Cerebellar cortex (tissue), 1 donor: ENCODE measurements at regions not wholly inside any gene's neighbourhood (a gene's known extent, or its start where the extent isn't known, plus 50 kb on each side); places are given as distances from the start of the nearest gene placed in this dataset.
"Not testable (repeated sequence)": the region's sequence is repeated elsewhere in the genome, so short reads cannot be mapped to it uniquely, and the experiment has no call there.

Experiments
- DNase-seq: peaks from one replicate; pipeline ENCODE4 v3.0.0-alpha.2; 2015; ENCODE audit warnings: low spot score

DNA sequence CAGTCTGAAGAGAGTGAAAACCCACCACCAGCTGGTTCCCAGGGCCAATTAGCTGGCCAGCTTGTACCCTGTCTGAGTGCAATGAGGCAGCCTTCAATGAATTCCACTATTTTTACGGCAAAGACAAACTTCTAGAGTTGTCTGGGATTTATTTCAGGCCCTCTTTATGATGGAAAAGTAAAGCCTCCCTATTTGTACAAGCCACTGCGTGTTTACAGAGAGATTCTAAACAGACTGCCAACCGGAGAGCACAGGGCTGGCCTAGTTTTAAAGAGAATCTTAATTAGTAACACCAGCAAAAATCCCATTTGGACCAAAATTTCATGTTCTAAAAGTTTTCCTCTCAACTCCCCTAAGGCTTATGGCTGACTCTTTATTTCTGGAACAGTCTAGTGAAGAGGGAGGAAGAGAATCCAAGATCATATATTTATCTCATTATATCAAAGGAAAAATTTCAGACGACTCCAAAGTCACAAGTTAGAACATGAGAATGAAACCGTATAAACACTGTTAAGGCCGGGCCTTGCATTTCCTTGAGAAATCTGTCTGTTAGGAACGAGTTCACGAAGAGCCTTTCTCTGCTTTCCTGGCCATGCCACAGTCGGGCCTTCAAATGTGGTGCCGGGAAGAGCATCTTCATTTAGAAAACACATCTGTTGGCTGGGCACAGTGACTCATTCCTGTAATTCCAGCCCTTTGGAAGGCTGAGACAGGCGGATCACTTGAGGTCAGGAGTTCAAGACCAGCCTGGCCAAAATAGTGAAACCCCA is 724.6 kb upstream of the NRP1 start:
- no peak for DNase-seq

DNA sequence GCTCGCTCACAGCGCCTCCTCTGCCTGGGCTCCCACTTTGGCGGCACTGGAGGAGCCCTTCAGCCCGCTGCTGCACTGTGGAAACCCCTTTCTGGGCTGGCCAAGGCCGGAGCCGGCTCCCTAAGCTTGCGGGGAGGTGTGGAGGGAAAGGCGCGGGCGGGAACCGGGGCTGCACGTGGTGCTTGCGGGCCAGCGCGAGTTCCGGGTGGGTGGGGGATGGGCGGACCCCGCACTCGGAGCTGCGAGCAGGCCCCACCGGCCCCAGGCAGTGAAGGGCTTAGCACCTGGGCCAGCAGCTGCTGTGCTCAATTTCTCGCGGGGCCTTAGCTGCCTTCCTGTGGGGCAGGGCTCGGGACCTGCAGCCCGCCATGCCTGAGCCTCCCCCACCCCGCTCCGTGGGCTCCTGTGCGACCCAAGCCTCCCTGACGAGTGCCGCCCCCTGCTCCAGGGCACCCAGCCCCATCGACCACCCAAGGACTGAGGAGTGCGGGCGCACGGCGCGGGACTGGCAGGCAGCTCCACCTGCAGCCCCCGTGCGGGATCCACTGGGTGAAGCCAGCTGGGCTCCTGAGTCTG is 721.0 kb upstream of the NRP1 start:
- DNase-seq, result not testable (repeated sequence)

DNA sequence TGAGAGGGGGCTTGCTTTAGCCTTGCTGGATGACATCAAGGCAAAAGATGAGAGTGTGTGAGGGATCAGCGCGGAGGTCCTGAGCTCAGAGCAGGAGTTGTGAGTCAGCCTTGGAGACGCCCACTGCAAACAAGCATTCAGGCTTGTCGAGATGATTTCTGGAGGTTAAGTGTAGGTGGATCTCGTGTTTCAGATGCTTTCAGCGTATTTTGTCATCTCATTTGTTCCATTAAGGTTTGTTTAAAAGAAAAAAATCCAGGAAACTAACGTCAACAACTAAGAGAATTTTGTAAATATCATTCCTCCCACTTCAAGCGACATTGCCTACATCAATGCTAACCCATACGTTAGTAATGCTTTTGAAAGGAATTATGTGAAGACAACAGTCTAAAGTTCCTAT is 715.4 kb upstream of the NRP1 start:
- DNase-seq, result no peak

DNA sequence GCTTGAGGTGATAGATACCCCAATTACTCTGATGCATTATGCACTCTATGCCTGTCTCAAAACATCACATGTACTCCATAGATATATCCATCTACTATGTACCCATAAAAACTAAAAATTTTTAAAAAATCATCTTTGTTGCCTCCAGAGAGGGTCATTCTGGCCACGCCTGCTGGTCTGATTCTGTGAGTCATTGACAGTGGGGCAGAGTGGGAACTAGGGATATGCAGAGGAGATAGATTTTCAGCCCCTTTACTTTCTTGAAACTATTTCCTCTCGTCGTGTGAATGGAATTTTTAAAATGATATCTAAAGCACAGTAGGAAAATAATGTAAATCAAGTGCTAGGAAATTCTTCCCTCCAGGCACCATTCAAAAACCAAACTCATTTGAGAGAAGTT is 715.0 kb upstream of the NRP1 start:
- no peak for DNase-seq

DNA sequence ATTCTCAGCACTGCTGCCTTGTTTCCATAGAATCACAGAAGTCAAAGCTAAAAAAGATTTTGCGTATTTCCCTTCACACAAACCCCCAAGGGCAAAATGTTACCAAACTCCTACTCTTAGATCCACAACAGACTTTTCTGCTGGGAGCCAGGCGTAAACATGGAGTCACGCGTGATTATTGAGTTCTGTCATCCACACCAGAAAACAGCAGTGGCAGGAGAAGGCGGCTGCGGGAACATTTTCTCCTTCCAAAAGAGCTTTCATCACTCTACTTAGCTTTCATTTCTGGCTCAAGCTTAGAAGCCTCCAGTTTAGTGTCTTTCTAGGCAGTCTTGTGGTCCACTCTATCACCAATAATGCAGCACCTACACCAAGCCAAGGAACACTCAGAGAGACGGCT is 712.9 kb upstream of the NRP1 start:
- DNase-seq, result no peak

DNA sequence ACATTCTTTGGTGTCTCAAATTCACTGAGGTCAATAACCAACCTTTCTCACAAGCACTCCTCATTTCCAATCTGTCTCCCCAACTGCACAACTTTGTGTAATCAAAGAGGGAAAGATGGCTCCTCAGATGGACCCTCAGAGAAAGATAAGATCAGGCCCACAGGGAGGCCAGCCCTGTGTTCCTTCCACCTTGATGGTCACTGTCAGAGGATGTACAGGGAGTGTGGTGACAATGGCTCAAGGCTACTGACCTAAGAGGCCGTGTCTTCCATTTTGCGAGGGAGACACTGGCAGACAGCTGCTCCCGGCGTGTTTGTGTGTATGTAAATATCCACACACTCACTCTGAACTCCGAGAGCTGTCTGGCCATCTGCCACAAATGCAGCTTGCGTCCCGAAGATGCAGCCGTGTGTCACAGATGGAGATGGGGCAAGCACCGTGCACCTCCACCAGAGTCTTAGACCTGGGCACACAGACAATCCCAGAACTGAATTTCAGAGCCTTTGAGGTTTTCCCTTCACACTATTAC is 712.1 kb upstream of the NRP1 start:
- DNase-seq, result no peak

DNA sequence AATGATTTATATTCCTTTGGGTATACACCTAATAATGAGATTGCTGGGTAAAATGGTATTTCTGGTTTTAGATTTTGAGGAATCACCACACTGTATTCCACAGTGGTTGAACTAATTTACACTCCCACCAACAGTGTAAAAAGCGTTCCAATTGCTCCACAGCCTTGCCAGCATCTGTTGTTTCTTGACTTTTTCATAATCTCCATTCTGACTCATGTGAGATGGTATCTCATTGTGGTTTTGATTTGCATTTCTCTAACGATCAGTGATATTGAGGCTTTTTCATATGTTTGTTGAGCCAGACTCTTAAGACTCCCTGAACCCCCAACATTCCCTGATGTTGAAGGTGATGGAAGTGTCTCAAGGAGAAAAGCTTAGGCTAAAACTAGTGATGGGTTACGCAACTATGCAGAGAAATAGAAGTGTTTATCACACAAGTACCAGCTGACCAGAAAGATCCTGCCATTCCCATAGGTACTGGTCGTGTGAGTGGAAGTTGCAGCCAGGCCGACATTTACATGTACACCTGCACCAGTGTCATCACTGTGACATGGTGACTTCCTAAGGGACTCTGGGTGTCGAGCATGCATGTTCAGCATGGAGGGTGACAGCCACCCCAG is 711.2 kb upstream of the NRP1 start:
- DNase-seq, result no peak

DNA sequence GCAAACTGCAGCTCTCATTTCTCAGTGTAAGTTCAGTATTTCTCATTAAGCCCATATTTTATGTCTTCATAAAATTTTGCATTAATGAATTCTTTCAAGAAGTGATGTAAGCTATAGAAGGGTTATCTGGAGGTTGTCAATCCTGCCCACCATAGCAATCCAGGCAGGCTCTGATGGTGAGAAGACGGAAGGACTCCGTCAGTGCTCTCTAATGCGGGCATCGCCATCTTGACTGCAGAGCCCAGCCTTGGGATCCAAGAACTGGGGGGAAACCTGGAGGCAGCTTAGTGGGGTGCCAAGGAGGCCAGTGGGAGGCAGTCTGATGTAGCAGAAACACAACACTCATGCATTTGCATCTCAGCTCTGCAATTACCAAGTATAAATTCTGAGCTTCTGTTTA is 707.4 kb upstream of the NRP1 start:
- DNase-seq, result no peak

DNA sequence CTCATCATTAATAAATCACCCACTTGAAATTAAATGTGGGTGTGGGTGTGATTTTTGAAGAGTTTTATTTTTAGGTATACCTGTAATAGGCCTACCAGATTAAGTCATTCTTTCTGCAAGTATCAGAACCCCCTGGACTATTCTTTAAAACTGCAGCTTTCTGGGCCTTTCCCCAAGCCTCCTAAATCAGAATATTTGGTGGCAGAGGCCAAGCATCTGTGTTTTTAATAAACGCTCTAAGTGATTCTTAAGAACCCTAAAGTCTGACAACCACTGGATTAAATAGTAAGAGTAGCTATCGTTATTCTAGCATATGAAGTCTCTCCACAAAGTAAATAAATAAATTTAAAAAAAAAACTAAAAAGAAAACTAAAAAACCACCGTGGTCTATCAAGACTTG is 703.0 kb upstream of the NRP1 start:
- no peak for DNase-seq

DNA sequence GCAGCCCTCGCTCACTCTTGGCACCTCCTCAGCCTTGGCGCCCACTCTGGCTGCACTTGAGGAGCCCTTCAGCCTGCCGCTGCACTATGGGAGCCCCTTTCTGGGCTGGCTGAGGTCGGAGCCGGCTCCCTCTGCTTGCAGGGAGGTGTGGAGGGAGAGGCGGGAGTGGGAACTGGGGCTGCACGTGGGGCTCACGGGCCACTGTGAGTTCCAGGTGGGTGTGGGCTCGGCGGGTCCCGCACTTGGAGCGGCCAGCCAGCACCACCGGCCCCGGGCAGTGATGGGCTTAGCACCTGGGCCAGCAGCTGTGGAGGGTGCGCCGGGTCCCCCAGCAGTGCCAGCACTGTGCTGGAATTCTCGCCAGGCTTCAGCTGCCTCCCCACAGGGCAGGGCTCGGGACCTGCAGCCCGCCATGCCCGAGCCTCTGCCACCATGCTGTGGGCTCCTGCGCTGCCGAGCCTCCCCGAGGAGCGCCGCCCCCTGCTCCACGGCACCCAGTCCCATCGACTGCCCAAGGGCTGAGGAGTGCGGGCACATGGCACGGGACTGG is 700.8 kb upstream of the NRP1 start:
- DNase-seq, result not testable (repeated sequence)

DNA sequence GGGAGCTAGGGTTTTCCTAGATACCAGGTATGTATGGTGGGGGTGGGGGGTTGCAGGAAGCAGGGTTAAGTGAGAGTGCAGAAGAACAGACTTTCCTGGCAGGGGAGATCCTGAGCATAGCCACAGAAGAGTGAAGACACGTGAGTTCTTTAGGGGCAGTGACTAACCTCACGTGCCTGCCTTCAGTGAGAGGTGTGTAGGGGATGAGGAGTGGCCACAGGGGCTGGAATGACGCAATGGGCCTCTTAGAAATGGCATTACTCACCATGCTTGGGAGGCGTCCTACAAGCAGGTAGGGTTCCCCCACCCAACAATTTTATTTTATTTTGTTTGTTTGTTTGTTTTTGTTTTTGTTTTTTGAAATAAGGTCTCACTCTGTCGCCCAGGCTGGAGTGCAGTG is 698.6 kb upstream of the NRP1 start:
- no peak for DNase-seq

DNA sequence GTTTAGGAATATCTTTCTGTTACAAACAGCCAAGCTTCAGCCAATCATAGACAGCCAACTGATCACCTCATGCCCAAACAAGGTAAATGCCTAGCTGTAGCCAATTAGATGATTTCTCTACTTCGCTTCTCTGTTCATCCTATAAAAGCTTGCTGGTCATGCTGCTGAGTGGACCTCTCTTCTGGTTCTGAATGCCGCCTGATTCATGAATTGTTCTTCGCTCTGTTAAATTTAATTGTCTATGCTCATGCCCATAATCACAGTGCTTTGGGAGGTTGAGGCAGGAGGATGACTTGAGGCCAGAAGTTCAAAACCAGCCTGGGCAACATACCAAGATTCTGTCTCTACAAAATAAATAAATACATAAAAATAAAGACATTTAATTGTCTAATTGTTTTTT is 698.1 kb upstream of the NRP1 start:
- no peak for DNase-seq

DNA sequence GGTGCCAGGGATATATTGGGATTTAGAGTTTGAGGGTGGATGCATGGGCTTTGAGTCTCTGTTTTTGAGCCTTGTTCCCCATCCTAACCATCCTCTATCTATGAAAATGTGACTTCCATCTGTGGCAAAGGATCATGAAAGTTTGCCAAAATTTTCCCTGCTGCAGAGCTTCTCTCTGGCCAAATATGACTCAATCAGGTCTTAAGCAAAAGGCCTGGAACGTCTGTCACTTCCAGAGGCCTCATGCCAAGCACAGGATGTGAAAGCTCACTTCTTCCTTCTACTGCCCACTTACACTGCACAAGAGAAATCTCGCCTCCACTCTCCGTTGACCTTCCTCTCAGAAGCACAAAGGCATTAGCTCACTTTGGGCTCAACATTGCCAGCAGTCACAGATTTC is 696.9 kb upstream of the NRP1 start:
- DNase-seq, result peak; percentile 72

DNA sequence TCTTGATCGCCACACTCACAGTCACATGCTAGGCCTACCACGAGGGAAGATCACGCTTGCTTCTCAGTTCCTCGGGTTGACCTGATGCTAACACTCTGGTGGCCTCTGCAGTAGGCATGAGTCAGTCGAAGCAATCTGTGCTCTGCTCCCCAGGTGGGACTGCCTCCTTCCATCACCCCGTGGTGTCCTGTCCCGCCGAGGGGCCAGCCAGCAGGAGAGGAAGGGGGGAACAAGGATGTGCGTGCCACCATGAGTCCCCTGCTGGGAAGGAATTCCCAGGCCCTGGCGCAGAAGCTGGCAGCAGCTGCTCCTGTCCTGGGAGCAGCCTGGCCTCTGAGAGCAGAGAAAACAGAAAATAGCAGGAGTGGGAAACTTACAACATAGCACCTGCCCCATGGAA is 695.0 kb upstream of the NRP1 start:
- DNase-seq, result no peak

DNA sequence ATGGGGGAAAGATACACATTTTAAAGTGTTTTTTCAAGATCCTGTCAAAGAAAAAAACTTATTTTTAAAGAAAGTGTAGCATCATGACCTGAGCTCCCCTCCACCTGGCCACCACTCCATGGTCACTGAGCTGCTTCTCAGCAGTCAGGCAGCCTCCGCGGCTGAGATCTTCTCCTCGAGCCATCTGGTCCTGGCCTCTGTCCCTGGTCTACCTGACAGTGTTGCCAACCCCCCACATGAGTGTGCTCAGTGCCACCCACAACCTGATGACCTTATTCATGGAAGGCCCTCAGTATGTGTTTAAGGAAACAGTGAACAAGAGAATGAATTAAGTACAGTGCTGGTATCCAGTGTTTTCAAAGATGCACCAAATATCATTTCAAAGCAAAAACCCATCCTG is 694.5 kb upstream of the NRP1 start:
- DNase-seq, result peak; percentile 47

DNA sequence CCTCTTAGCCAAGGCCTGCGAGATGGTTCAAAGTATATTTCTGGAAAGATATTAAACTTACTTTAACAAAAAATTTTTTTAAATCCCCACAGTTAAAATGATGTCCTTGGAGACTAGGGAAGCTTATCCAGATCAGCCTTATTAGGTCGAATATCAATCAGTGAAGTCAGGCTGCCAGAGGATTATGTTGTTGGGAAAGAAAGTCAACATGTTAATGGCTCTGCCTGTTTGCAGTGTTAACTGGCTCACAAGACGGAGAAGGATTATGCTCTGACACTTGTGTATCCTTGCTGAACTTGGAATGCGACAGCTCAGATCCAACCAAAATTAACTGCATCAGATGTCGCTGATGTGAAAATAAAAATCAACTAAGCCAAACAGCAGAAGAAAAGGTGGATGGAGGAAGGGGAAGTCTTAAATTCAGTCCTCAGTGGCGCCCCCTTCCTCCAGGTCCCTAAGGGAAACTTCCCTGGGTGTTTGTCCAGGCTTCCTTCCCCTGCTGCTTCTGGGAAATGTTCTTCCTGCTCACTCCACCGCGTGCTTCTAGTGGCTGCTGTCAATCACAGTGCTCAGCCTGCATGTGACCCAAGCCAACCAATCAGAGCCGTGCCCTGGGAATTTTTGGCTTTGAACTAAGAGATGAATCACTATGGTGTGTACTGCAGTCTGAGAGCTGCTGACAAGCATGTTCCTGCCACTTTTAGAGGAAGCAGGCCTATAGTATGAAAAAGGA is 690.4 kb upstream of the NRP1 start:
- DNase-seq, result no peak

DNA sequence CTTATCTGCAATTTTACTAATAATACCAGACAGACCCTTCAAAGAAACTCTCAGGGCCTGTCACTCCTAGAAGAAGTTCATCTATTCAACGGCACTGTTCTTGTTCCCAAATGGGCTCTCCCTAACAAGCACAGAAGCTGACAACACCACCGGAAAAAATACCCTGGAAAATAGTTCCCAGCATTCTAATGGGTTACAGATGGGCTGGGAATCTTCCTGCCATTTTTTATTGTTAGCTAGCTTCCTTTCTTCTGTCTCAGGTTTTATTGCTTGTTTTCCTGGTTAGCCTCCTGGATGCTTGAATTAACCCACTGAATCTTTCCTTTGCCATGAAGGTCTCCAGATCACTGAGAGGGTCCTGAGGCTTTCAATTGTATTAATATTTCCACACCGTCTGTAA is 689.8 kb upstream of the NRP1 start:
- no peak for DNase-seq

DNA sequence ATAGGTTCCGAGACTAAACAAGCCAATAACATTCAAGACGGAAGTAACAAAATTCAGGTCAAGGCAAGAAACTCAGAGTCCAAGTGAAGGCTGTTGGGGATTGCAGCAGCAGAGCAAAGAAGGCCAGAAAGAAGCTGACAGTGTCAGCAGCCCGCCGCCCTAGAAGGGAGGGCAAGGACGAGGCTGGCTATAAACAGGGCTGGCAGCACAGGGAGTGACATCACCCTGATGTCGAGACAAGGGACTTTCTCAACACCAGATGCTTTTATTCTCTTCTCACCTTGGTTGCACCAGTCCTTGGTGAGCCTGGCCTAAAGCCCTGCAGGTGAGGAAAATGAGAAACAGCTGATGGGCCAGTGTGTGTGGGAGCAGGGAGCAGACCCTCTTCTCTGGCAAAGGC is 687.7 kb upstream of the NRP1 start:
- DNase-seq, result no peak

DNA sequence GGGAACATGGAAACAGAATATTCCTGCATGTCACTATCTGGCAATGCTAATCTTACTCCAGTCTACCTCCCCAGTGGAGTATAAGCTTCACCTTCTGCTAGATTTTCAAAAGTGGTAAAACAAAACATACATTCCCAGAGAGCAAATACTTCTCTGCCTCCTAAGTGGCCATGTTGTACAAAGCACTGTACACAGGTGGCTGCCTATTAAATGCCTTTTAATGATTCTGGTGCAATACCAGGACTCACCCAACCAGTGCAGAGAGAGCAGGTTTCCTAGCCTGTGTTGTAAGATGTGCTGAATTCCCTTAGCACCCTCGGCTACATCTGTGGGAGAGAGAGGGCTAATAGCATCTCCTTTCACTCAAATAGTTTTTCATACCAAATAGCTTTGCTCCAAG is 684.3 kb upstream of the NRP1 start:
- DNase-seq, result no peak

DNA sequence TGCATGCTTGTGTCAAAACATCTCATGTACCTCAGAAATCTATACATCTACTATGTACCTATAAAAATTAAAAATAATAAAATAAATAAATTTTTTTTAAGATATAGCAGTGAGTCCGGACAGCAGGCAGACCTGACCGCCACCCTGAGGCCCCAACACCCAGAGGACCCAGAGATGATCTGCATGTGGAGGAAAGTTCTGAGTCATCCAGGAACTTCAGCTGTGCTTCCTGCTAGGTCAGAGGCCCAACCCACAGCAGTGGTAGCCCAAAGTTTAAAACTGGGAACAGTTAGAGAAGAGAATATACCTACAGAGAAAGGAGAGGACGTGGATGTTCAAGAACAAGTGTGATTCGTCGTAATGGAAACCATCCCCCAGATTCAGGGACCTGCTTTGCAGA is 683.7 kb upstream of the NRP1 start:
- DNase-seq, result no peak

DNA sequence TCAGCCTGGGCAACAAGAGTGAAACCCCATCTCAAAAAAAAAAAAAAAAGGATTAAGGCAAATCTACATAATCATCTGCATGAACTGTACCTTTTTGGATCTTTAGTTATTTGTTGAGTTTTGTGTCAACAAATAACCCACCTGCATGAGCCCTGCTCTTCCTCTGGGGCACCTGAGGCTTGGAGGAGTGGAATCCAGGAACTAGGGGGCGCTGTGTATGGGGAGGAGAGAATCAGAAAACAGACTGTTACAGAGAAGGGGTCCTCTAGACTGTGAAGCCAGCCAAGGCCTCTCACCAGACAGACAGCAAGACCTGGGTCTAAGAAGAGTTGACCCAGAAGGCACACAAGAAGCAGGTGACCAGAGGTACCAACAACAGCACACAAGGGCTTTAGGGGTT is 682.8 kb upstream of the NRP1 start:
- no peak for DNase-seq

DNA sequence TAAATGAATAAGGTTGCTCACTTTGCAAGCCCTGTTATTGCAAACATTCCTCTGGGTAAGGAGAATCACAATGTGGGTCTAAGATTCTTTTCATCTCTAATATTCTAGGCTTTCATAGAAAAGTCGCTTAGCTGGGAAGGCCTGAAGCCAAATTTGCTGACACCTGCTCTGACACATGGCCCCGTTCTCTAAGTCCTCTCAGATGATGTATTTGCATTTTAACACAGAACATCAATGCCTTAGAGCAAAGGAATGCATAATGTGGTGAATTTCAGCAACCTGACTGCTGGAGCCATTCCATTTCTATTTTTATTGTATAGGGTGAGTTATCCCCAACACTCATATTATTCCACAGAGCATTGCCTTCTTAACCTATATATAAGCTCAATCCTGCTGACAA is 682.1 kb upstream of the NRP1 start:
- DNase-seq, result no peak

DNA sequence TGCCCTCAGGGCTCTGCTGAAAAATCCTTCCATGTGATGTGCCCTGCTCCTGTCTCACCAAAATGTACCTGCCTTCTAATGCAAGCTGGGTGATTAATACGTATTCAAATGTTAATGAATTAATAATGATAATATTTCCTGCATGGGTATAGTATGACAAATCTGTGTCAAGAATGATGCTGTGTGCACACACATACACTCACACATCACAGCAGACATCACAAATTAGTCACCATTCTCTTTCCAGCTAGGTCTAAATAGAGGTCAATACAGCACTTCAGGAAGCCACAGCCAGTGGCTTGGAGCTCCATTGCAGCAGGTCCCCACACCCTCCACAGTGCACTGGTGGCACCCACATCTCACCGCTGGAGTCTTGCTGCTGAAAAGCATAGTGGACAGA is 681.2 kb upstream of the NRP1 start:
- DNase-seq, result no peak
